Lung (tissue), 11 donors: ENCODE measurements at regions not wholly inside any gene's neighbourhood (a gene's known extent, or its start where the extent isn't known, plus 50 kb on each side); places are given as distances from the start of the nearest gene placed in this dataset.

Experiments
- ATAC-seq: fragments of 200-7000 bp; cut with Tn5 transposase; one replicate; pipeline ENCODE4 v1.9.1; 2020; ENCODE audit warnings: moderate number of reproducible peaks; ENCODE audit not compliant: insufficient read depth, low FRiP score
- DNase-seq, 3 donors: peaks; one replicate each; pipeline ENCODE4 v3.0.0-alpha.2; 2013 to 2017
- H3K27ac ChIP-seq, 2 donors: one replicate each; pipeline ENCODE4 v1.5.1; 2013; ENCODE audit warnings: mild to moderate bottlenecking in 2 of 2, moderate library complexity in 2 of 2, control low read depth in 1 of 2, inconsistent platforms in 1 of 2, low read depth in 1 of 2, low read length in 1 of 2
- H3K27me3 ChIP-seq, 3 donors: one replicate each; pipeline ENCODE4 v1.5.1; 2013; ENCODE audit warnings: low read length in 2 of 3; ENCODE audit not compliant: control insufficient read depth in 3 of 3, insufficient read depth in 3 of 3
- H3K36me3 ChIP-seq, 4 donors: one replicate each; pipeline ENCODE4 v1.5.1; 2013; ENCODE audit warnings: low read length in 4 of 4, mild to moderate bottlenecking in 1 of 4, moderate library complexity in 1 of 4; ENCODE audit not compliant: control insufficient read depth in 4 of 4, insufficient read depth in 4 of 4
- H3K4me1 ChIP-seq, 5 donors: one replicate each; pipeline ENCODE4 v1.5.1; 2013; ENCODE audit warnings: low read length in 5 of 5, mild to moderate bottlenecking in 2 of 5, moderate library complexity in 1 of 5; ENCODE audit not compliant: control insufficient read depth in 5 of 5, insufficient read depth in 5 of 5
- H3K4me3 ChIP-seq: one replicate; pipeline ENCODE4 v1.5.1; 2013; ENCODE audit warnings: mild to moderate bottlenecking, control low read depth, moderate library complexity
- H3K9ac ChIP-seq, 2 donors: one replicate each; pipeline ENCODE4 v1.5.1; 2013; ENCODE audit warnings: low read length in 2 of 2, control low read depth in 1 of 2; ENCODE audit not compliant: insufficient read depth in 1 of 2
- H3K9me3 ChIP-seq, 4 donors: one replicate each; pipeline ENCODE4 v1.5.1; 2013; ENCODE audit warnings: low read length in 3 of 4, mild to moderate bottlenecking in 1 of 4, moderate library complexity in 1 of 4; ENCODE audit not compliant: control insufficient read depth in 4 of 4, insufficient read depth in 3 of 4
- WGBS, 2 donors: extraction: QIAGEN DNeasy Blood & Tissue Kit; methylation state at CpG; one replicate each; pipeline ENCODE4 v1.1.7; 2013; 5-methylcytosine and 5-hydroxymethylcytosine counted together
- TF ChIP-seq, protein P1 (sequence below): IDR thresholded peaks from 2 replicates; pipeline ENCODE4 v1.5.1; 2012; ENCODE audit warnings: mild to moderate bottlenecking; ENCODE audit errors: control extremely low read depth, extremely low read depth
- donor health status: control.
- donor health status: control.
- donor health status: Bipolar disorder and iron deficiency.
- donor health status: healthy.
- donor health status: DM: yes; HTN: yes; CAD: no.

DNA sequence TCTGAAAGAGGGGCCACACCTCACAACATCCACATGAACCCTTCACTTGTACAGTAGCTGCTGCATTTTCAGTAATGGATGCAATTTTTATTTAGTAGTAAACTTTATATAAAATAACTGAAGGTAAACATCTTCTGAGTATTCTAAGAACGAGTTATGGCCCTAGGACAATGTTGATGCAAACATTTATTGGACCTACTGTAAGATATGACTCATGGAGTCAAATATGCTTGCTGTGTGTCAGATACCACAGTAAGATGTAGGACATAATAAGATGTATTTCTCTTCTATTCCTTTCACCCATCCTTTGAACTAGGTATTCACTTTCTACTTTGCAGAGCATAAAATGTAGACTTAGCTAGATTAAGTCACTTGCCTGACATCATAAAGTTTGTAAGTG is 87.6 kb downstream of the TEX13C start:
- Histone ChIP-seq H3K9ac (no peak overlapping the region), H3K4me1 (no peaks in the 10 kb centered on the region), H3K27ac (no peak overlapping the region), H3K4me3 (no peak overlapping the region), H3K9me3 (no peaks in the 10 kb centered on the region), H3K36me3 (no peaks in the 10 kb centered on the region), H3K27me3 (peaks cover 0 to 2% (median 0%) of the 10 kb centered on the region in 3 donors)
- TF ChIP-seq, protein P1, sequence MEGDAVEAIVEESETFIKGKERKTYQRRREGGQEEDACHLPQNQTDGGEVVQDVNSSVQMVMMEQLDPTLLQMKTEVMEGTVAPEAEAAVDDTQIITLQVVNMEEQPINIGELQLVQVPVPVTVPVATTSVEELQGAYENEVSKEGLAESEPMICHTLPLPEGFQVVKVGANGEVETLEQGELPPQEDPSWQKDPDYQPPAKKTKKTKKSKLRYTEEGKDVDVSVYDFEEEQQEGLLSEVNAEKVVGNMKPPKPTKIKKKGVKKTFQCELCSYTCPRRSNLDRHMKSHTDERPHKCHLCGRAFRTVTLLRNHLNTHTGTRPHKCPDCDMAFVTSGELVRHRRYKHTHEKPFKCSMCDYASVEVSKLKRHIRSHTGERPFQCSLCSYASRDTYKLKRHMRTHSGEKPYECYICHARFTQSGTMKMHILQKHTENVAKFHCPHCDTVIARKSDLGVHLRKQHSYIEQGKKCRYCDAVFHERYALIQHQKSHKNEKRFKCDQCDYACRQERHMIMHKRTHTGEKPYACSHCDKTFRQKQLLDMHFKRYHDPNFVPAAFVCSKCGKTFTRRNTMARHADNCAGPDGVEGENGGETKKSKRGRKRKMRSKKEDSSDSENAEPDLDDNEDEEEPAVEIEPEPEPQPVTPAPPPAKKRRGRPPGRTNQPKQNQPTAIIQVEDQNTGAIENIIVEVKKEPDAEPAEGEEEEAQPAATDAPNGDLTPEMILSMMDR = no peak
- ATAC-seq (no peak), DNase-seq (no peak)
- 31 to 67% methylated on average over 1 of the region's 1 CpG for WGBS, 2 donors

DNA sequence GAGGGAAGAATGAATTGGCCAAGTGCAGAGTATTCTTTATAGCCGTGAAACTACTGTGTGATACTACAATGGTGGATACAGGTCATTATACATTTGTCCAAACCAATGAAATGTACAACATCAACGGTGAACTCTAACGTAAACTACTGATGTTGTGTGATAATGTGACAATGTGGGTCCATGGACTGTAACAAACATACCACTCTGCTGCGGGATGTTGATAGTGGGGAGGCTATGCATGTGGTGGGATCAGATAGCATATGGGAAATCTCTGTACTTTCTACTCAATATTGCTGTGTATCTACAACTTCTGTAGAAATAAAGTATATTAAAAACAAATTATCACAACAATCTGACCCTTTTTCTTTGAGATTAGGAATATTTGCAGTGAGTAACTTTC is 101.1 kb downstream of the TEX13C start:
- Histone ChIP-seq H3K36me3 (no peaks in the 10 kb centered on the region), H3K4me3 (no peak overlapping the region), H3K4me1 (no peaks in the 10 kb centered on the region), H3K9ac (no peak overlapping the region), H3K27ac (no peak overlapping the region), H3K27me3 (no peaks in the 10 kb centered on the region), H3K9me3 (no peaks in the 10 kb centered on the region)
- ATAC-seq (no peak), DNase-seq (no peak)
- 83 to 96% methylated on average over 4 of the region's 4 CpGs for WGBS, 2 donors
- TF ChIP-seq, protein P1 = no peak

DNA sequence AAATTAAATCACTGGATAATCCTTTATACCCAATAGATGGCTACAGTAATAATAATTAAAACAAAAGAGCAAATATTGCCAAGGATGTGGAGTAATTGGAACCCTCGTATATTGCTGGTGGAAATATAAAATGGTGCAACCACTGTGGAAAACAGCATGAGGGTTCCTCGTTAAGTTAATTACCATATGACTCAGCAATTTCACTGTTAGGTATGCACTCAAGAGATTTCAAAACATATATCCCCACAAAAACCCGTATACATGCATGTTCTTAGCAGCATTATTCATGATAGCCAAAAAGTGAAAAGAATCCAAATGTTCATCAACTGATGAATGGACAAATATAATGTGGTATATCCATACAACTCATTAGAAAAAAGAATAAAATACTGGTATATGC is 103.3 kb downstream of the TEX13C start:
- no peaks in the 10 kb centered on the region for H3K4me1 ChIP-seq
- ATAC-seq (no peak), DNase-seq (no peak)
- no peak overlapping the region for H3K9ac ChIP-seq
- H3K27ac ChIP-seq = no peak overlapping the region
- WGBS, 2 donors = 66 to 78% methylated on average over 3 of the region's 3 CpGs
- H3K9me3 ChIP-seq = no peaks in the 10 kb centered on the region
- no peak overlapping the region for H3K4me3 ChIP-seq
- H3K27me3 ChIP-seq = no peaks in the 10 kb centered on the region
- no peaks in the 10 kb centered on the region for H3K36me3 ChIP-seq
- TF ChIP-seq, protein P1 = no peak

DNA sequence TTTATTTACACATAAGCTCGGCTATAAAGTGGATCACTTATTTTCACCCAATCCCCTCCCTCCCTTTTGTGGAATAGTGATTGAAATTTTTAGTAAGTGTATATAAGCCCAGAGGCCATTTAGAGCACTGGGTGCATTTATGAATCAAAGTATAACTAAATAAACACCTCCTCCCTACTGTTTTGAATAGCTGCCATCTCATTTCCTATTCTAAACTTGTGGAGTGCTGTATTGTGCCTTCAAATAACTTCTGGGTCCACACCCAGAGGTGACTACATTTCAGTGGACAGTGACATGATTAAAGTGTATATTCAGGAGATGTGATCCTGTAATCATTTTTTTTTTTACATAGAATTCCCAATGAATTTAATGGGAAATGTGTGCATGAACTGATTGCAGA is 104.9 kb downstream of the TEX13C start:
- 52 to 54% methylated on average over 1 of the region's 1 CpG for WGBS, 2 donors

More for the DNA sequence above, 104.9 kb downstream of the TEX13C start:
- H3K27ac ChIP-seq = no peak overlapping the region
- TF ChIP-seq, protein P1 = no peak
- no peaks in the 10 kb centered on the region for H3K9me3 ChIP-seq
- DNase-seq = no peak
- H3K4me3 ChIP-seq = no peak overlapping the region
- no peak overlapping the region for H3K9ac ChIP-seq
- no peaks in the 10 kb centered on the region for H3K4me1 ChIP-seq
- no peaks in the 10 kb centered on the region for H3K36me3 ChIP-seq
- H3K27me3 ChIP-seq = no peaks in the 10 kb centered on the region
- no peak for ATAC-seq
